ENCODE measurements at regions not wholly inside any gene's neighbourhood (a gene's known extent, or its start where the extent isn't known, plus 50 kb on each side); places are given as distances from the start of the nearest gene placed in this dataset.
"Not testable (repeated sequence)": the region's sequence is repeated elsewhere in the genome, so short reads cannot be mapped to it uniquely, and the experiment has no call there.

DNA sequence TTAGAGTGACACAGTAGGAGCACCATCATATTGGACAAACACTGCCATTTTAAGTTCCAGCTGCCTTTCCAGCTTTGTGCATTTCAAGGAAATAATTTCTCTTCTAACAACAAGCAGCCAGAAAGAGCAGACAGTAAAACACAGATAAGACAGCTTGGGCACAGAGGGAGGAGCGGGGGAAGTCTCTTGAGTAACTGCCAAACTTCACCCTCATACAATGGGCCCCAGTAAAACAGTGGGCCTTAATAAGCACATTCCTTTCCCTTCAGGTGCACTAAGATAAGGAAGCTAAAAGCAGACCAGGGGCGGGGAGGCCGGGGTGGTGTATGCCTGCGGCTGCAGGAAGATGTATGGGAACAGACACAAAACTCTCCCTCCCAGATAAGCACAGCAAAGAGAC lies 53.7 kb upstream of the UXT start:
- not testable (repeated sequence) for TF ChIP-seq CTCF (optimal IDR thresholded peaks at IDR 0.05 in 1 of 3, IDR thresholded peaks at IDR 0.05 in 1 of 3, conservative IDR thresholded peaks at IDR 0.05 in 1 of 3; ENCODE audit: extremely low read depth in 1 of 3, insufficient read depth in 2 of 3, low read length in 3 of 3); EZH2 (IDR thresholded peaks at IDR 0.05; ENCODE audit: low read length)

All from keratinocyte (primary cell).